Left hindlimb (tissue), 1 donor: ENCODE measurements at regions not wholly inside any gene's neighbourhood (a gene's known extent, or its start where the extent isn't known, plus 50 kb on each side); places are given as distances from the start of the nearest gene placed in this dataset.
"Not testable (repeated sequence)": the region's sequence is repeated elsewhere in the genome, so short reads cannot be mapped to it uniquely, and the experiment has no call there.

Source experiments
- DNase-seq: peaks from one replicate; pipeline ENCODE4 v3.0.0-alpha.2; 2018

- DNase-seq: not testable (repeated sequence)
Measured at GRCh38 chr14:98223710-98224109, 1048.3 kb downstream of the BCL11B start.

- DNase-seq: no peak
Measured at GRCh38 chr14:98226411-98226810, 1045.6 kb downstream of the BCL11B start.

- DNase-seq: no peak
Measured at GRCh38 chr14:98227000-98227726, 1044.8 kb downstream of the BCL11B start.

- no peak for DNase-seq
Measured at GRCh38 chr14:98227727-98228111, 1044.3 kb downstream of the BCL11B start.

DNA sequence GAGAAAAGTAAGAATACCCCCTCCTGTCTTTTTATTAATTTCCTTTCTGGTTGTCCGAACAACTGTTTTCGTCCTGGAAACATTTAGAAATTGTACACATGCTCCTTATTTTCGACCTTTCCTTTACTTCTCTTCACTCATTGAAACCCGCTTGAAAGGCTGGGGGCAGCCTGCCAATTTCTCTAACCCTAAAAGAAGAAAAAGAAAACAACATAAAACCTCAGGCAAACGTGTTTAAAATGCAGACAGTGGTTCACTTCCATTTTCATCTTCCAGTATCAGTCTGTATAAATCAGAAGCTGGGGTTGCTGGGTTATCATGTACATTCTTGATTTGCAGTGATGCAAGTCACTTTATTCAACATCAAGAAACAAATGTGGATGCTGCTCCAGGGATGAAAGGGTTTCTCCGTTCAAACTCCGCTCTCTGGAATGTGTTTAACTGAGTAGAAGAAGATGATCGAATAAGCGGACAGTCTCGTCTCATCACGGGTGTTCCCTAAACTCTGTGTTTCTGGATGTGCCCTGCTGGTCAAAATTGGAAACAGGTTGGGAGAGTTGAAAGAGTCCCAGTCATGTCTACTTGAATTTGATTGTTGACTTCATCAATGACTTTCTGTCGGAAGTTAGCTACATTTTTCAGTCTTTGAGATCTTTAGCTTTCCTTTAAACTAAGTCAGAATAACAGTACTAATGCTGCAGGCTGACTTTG lies 1042.2 kb downstream of the BCL11B start:
- DNase-seq: no peak

DNA sequence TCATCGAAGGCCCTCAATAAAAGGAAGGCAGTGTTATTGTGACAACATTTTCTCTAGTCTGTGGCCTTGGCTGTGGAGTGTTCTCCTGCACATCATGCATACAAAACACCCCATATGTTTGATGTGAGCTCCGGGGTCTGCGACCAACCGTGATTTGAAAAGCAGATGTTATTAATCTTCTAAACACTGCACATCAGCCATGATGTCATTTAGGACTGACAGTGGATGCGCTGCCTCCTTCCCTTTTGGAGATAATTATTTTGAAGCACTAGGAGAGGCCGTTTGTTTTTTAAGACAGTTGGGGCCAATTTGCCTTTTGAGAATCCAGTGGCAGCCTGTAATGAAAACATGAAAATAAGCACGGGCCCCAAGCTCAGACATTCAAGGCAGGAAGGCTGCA lies 1041.6 kb downstream of the BCL11B start:
- no peak for DNase-seq

- DNase-seq: no peak
Measured at GRCh38 chr14:98231210-98231609, 1040.8 kb downstream of the BCL11B start.

GRCh38 chr14:98233656-98234055 lies 1038.3 kb downstream of the BCL11B start:
- DNase-seq: no peak

- DNase-seq: no peak
Measured at GRCh38 chr14:98234208-98234607, 1037.8 kb downstream of the BCL11B start.

DNA sequence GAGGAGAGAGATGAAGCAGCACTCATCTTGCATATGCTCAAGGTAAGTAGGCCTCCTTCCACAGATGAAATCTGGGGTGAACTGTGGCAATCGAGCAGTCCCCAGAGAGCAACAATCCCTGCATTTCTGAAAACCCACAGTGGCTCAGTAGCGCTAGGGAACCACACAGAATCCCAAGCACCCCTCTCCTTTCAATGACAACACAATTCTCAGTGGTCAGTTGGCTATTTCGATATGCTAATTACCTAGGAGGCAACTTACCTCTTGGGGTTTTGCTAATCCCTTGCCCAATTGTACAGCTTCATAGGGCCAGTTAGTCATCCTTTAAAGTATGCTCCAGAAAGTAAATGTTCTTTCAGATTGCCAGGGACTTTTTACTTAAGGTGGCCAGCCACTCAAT lies 1035.7 kb downstream of the BCL11B start:
- no peak for DNase-seq

DNA sequence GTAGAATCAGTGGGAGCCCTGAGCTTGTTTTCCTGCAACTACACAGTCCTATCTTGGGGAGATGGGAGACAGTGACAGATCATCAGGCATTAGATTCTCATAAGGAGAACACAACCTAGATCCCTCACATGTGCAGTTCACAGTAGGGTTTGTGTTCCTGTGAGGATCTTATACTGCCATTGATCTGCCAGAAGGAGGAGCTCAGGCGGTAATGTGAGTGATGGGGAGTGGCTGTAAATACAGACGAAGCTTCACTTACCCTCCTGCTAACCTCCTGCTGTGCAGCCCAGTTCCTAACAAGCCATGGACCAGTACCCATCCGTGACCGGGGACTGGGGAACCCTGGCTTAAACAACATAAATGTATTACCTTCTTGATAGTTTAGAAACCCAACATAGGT lies 1034.1 kb downstream of the BCL11B start:
- no peak for DNase-seq

- DNase-seq: no peak
Measured at GRCh38 chr14:98240376-98240775, 1031.6 kb downstream of the BCL11B start.

DNA sequence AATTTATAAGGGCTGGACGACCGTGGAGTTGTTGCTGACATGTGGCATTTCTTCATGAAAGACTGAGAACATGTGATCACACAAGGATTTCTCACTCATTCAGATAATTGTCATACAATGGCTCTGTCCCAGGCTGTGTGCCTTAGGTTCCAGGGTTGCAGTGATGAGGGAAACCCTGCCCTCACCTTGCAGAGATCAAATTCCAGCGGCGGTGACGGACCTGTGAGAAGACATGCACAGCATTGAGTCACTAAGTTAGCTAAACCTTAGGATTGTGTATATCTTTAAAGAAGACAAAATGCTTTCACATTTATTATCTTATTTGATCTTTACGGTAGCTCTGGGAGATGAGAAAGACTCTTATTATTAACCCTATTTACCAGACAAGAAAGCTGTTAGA lies 1029.1 kb downstream of the BCL11B start:
- DNase-seq: no peak

DNA sequence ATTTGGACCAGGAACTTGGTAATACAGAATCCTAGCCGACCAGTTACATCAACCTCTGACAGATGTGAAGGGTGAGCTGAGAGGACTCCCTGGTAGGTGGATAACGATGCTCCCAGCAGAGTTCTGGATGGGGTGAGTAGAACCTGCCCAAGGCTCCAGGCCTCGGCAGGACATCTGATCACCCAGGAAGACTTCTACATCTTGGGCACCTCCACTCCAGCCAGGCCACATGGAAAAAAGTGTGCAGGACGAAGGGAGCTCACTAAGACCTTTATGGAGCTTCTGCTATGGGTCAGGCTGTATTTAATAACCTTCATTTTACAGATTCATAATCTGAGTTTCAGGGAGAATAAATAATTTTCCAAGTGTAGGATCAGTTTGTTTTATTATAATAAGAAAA lies 1028.7 kb downstream of the BCL11B start:
- no peak for DNase-seq

- DNase-seq: no peak
Measured at GRCh38 chr14:98244162-98244948, 1027.6 kb downstream of the BCL11B start.

- no peak for DNase-seq
Measured at GRCh38 chr14:98244966-98245569, 1026.9 kb downstream of the BCL11B start.

- no peak for DNase-seq
Measured at GRCh38 chr14:98249057-98249456, 1022.9 kb downstream of the BCL11B start.

GRCh38 chr14:98249476-98249875 lies 1022.5 kb downstream of the BCL11B start:
- DNase-seq: no peak

GRCh38 chr14:98252820-98253219 lies 1019.2 kb downstream of the BCL11B start:
- no peak for DNase-seq

DNA sequence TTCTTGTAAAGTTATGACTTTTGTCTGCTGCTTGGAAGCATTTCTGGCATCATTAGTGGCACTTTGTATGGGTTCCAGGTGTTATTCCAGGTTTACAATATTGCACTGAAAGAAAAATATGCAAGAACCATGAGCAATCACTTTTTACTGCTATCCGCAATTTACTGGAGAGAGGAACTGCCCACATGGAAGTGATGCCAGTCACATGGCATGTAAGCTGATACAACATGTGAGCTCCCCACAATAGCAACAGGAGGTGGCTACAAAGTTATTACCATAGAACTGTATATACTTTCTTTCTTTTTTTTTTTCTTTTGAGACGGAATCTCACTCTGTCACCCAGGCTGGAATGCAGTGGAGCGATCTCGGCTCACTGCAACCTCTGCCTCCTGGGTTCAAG lies 1012.1 kb downstream of the BCL11B start:
- no peak for DNase-seq

- DNase-seq: no peak
Measured at GRCh38 chr14:98262566-98262965, 1009.4 kb downstream of the BCL11B start.

DNA sequence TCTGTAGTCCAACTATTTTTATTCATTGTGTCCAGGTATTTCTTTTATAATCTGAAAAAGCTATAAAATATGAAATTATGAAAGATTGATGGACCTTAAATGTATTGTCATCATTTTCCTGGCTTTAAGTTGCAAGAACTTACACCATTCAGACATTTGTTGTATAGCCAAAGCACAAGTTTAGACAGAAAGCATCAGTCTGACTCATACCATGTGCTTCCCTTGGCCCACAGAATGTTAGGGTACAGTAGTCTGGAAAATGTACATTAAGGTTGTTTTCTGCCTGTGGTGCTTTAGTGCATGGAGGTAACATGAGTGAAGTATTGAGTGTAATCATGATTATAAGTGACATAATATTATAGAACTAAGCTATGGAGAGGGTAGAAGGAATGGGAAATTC lies 1002.5 kb downstream of the BCL11B start:
- no peak for DNase-seq

GRCh38 chr14:98270201-98270600 lies 1001.8 kb downstream of the BCL11B start:
- no peak for DNase-seq
